ENCODE measurements at regions not wholly inside any gene's neighbourhood (a gene's known extent, or its start where the extent isn't known, plus 50 kb on each side); places are given as distances from the start of the nearest gene placed in this dataset.

GRCh38 chr7:69208848-69209247 lies 389.4 kb upstream of the AUTS2 start:
- TF ChIP-seq SIN3A (IDR thresholded peaks at IDR 0.05; ENCODE audit: borderline replicate concordance, insufficient read depth, low read length) (no peak), POLR2AphosphoS5 (IDR thresholded peaks at IDR 0.05; ENCODE audit: low read depth, low read length) (no peak), REST (IDR thresholded peaks at IDR 0.05; ENCODE audit: insufficient read depth in 1 of 2, low read depth in 2 of 2, low read length in 2 of 2) (no peak), TAF1 (IDR thresholded peaks at IDR 0.05; ENCODE audit: borderline replicate concordance, insufficient read depth, low read length) (no peak), FOXP2 (optimal IDR thresholded peaks at IDR 0.05; ENCODE audit: borderline replicate concordance, extremely low read depth, extremely low read length, insufficient read depth) (no peak)

- TF ChIP-seq FOXP2 (optimal IDR thresholded peaks at IDR 0.05; ENCODE audit: borderline replicate concordance, extremely low read depth, extremely low read length, insufficient read depth) (no peak), SIN3A (IDR thresholded peaks at IDR 0.05; ENCODE audit: borderline replicate concordance, insufficient read depth, low read length) (no peak), TAF1 (IDR thresholded peaks at IDR 0.05; ENCODE audit: borderline replicate concordance, insufficient read depth, low read length) (no peak), REST (IDR thresholded peaks at IDR 0.05; ENCODE audit: insufficient read depth in 1 of 2, low read depth in 2 of 2, low read length in 2 of 2) (no peak), POLR2AphosphoS5 (IDR thresholded peaks at IDR 0.05; ENCODE audit: low read depth, low read length) (no peak)
Measured at GRCh38 chr7:69211336-69211735, 386.9 kb upstream of the AUTS2 start.

- no peak for TF ChIP-seq TAF1 (IDR thresholded peaks at IDR 0.05; ENCODE audit: borderline replicate concordance, insufficient read depth, low read length)
- TF ChIP-seq REST (IDR thresholded peaks at IDR 0.05; ENCODE audit: insufficient read depth in 1 of 2, low read depth in 2 of 2, low read length in 2 of 2): no peak
- TF ChIP-seq SIN3A (IDR thresholded peaks at IDR 0.05; ENCODE audit: borderline replicate concordance, insufficient read depth, low read length): no peak
- TF ChIP-seq FOXP2 (optimal IDR thresholded peaks at IDR 0.05; ENCODE audit: borderline replicate concordance, extremely low read depth, extremely low read length, insufficient read depth): no peak
- no peak for TF ChIP-seq POLR2AphosphoS5 (IDR thresholded peaks at IDR 0.05; ENCODE audit: low read depth, low read length)
Measured at GRCh38 chr7:69211739-69212138, 386.5 kb upstream of the AUTS2 start.

GRCh38 chr7:69213878-69214277 lies 384.4 kb upstream of the AUTS2 start:
- TF ChIP-seq REST (IDR thresholded peaks at IDR 0.05; ENCODE audit: insufficient read depth in 1 of 2, low read depth in 2 of 2, low read length in 2 of 2) (no peak), SIN3A (IDR thresholded peaks at IDR 0.05; ENCODE audit: borderline replicate concordance, insufficient read depth, low read length) (no peak), TAF1 (IDR thresholded peaks at IDR 0.05; ENCODE audit: borderline replicate concordance, insufficient read depth, low read length) (no peak), POLR2AphosphoS5 (IDR thresholded peaks at IDR 0.05; ENCODE audit: low read depth, low read length) (no peak), FOXP2 (optimal IDR thresholded peaks at IDR 0.05; ENCODE audit: borderline replicate concordance, extremely low read depth, extremely low read length, insufficient read depth) (no peak)

Data from PFSK-1 (cell line).